ENCODE measurements at regions not wholly inside any gene's neighbourhood (a gene's known extent, or its start where the extent isn't known, plus 50 kb on each side); places are given as distances from the start of the nearest gene placed in this dataset.
A peak's percentile ranks its signal among the peaks of the same experiment; 100 is the strongest.

GRCh38 chr6:92762443-92763273 lies 656.7 kb downstream of the EPHA7 start:
- Histone ChIP-seq H3K56ac (replicated peaks; ENCODE audit: insufficient read length, low read depth, low read length) (no peak overlapping the region), H3K18ac (ENCODE audit: extremely low read depth, low read length) (no peak overlapping the region), H3K27me3 (replicated peaks in 1 of 4; ENCODE audit: control insufficient read depth in 3 of 4, extremely low read depth in 1 of 4, insufficient read depth in 3 of 4, low read length in 3 of 4) (peaks cover 0 to 1% (median 0%) of the 10 kb centered on the region in 4 experiments; a peak in 1 of 7 replicates), H3K23me2 (ENCODE audit: low read depth, low read length) (no peaks in the 10 kb centered on the region), H3K27ac (ENCODE audit: low read depth, low read length) (no peak overlapping the region), H3K4me1 (replicated peaks in 1 of 4; ENCODE audit: control insufficient read depth in 3 of 4, insufficient read depth in 4 of 4, low read length in 3 of 4) (no peaks in the 10 kb centered on the region), H3K36me3 (ENCODE audit: control insufficient read depth in 2 of 4, insufficient read depth in 4 of 4, low read length in 3 of 4) (no peaks in the 10 kb centered on the region), H3K9me3 (ENCODE audit: insufficient read depth in 2 of 2, low read depth in 1 of 2, low read length in 1 of 2) (no peaks in the 10 kb centered on the region), H2BK120ac (replicated peaks; ENCODE audit: low read depth, low read length) (no peak overlapping the region), H2AK5ac (ENCODE audit: low read depth, low read length) (no peak overlapping the region), H3K4me2 (ENCODE audit: insufficient read depth in 1 of 2, low read depth in 2 of 2, low read length in 2 of 2) (no peak overlapping the region), H3K9ac (replicated peaks in 1 of 4; ENCODE audit: extremely low read depth in 1 of 4, low read depth in 3 of 4, low read length in 3 of 4) (no peak overlapping the region), H3K4ac (replicated peaks; ENCODE audit: insufficient read length, low read depth, low read length) (no peak overlapping the region), H2AFZ (ENCODE audit: low read length) (peak overlapping the region; percentile 90), H3K14ac (ENCODE audit: insufficient read length) (no peak overlapping the region), H4K5ac (ENCODE audit: insufficient read length, low read depth, low read length) (no peak overlapping the region), H2BK5ac (ENCODE audit: low read depth, low read length) (no peak overlapping the region), H3K79me1 (ENCODE audit: low read depth, low read length) (no peaks in the 10 kb centered on the region), H4K20me1 (replicated peaks in 1 of 2; ENCODE audit: control insufficient read depth in 1 of 2, insufficient read depth in 2 of 2, low read length in 2 of 2) (no peaks in the 10 kb centered on the region), H3K23ac (ENCODE audit: insufficient read length) (no peak overlapping the region), H4K91ac (replicated peaks; ENCODE audit: insufficient read length, low read length) (no peak overlapping the region), H3K4me3 (ENCODE audit: extremely low read depth in 1 of 4, insufficient read depth in 2 of 4, low read depth in 3 of 4, low read length in 4 of 4) (no peak overlapping the region), H2BK20ac (ENCODE audit: low read length) (no peak overlapping the region), H2BK15ac (ENCODE audit: low read length) (no peak overlapping the region), H3K79me2 (ENCODE audit: control insufficient read depth in 1 of 2, insufficient read depth in 2 of 2, low read length in 2 of 2) (no peaks in the 10 kb centered on the region), H2BK12ac (ENCODE audit: low read depth, low read length) (no peak overlapping the region), H4K8ac (ENCODE audit: extremely low read depth, insufficient read depth, low read length) (no peak overlapping the region)
- no peak for FAIRE-seq
- no peak for TF ChIP-seq SIRT6 (IDR thresholded peaks at IDR 0.05; ENCODE audit: low read length)
- TF ChIP-seq TAF1 (IDR thresholded peaks at IDR 0.05; ENCODE audit: low read depth, low read length): no peak
- no peak for TF ChIP-seq CBX8 (IDR thresholded peaks at IDR 0.05; ENCODE audit: borderline replicate concordance, low read depth, low read length)
- TF ChIP-seq KDM4A (IDR thresholded peaks at IDR 0.05; ENCODE audit: low read depth, low read length, severe bottlenecking): no peak
- TF ChIP-seq TEAD4 (IDR thresholded peaks at IDR 0.05; ENCODE audit: low read depth, low read length): no peak
- TF ChIP-seq NANOG (IDR thresholded peaks at IDR 0.05; ENCODE audit: insufficient read depth, low read depth, low read length, poor library complexity, severe bottlenecking): no peak
- no peak for TF ChIP-seq ASH2L (IDR thresholded peaks at IDR 0.05; ENCODE audit: low read length)
- TF ChIP-seq PHF8 (conservative IDR thresholded peaks at IDR 0.05; ENCODE audit: low read depth, low read length): no peak
- DNase-seq (ENCODE audit: low read depth in 1 of 2, low spot score in 2 of 2): no peak
- CTCF ChIA-PET (ENCODE audit: partially characterized antibody): interaction anchor here (0.9 kb wide), 1 partner anchor 48 kb away, joined by 3 read pairs; no protein-coding TSS in a partner anchor
- POLR2A ChIA-PET (ENCODE audit: partially characterized antibody): interaction anchor here (0.8 kb wide), 1 partner anchor 657 kb away, joined by 3 read pairs; the partner anchor contains the start of gene EPHA7
- 84% methylated on average over 3 of the region's 3 CpGs; no CpG with 5 or more reads in 1 of the 2 experiments for WGBS, 2 experiments (ENCODE audit: extremely low coverage in 1 of 2, insufficient coverage in 1 of 2, insufficient read length in 1 of 2, insufficient replicate concordance in 2 of 2, low coverage in 1 of 2, low lambda C conversion rate in 2 of 2, missing lambda C conversion rate in 1 of 2)

All from H1 (cell line).